ENCODE measurements at regions not wholly inside any gene's neighbourhood (a gene's known extent, or its start where the extent isn't known, plus 50 kb on each side); places are given as distances from the start of the nearest gene placed in this dataset.

DNA sequence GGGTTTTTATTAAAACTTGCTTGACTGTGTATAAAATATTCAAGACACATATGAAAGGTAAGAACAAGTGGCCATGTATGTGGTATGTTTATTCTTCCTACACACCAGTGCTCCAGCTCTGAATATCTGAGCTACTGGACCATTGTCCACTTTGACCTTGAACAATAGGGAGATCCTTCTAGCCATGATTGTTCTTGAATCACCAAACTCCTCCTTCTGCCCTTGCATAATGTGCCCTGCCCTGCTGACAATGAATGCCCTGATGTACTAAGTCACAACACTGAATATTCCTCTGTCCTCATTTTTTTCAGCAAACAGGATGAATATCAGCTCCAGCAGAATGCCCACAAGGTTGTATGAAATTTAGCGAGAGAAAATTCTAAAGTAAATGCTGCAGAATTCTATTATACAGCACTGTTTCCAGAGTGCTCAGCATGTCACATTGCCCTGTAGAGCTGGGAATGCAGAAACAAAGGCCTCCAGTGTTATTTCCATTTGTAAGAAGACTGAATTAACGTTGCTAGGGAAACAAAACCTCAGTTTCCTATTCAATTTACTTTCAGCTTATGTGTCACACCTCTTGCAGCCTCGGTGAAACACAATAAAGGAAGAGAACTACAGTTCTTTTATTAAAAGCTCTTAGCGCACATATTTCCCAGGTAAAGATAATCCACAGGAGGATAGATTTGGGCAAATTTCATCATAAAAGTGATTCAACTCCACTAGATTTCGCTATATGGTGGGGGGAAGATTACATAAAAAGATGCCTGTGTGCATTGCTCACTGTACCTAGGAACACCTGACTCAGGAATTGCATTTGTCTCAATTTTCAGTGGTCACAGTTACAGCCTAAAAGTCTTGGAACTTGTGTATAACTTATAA is 187.4 kb upstream of the ATP1B1 start:
- H3K36me3 Mint-ChIP-seq: no peaks in the 10 kb centered on the region
- no peak overlapping the region for H3K27ac Mint-ChIP-seq
- no peak overlapping the region for H3K4me3 Mint-ChIP-seq
- TF ChIP-seq, protein P1, sequence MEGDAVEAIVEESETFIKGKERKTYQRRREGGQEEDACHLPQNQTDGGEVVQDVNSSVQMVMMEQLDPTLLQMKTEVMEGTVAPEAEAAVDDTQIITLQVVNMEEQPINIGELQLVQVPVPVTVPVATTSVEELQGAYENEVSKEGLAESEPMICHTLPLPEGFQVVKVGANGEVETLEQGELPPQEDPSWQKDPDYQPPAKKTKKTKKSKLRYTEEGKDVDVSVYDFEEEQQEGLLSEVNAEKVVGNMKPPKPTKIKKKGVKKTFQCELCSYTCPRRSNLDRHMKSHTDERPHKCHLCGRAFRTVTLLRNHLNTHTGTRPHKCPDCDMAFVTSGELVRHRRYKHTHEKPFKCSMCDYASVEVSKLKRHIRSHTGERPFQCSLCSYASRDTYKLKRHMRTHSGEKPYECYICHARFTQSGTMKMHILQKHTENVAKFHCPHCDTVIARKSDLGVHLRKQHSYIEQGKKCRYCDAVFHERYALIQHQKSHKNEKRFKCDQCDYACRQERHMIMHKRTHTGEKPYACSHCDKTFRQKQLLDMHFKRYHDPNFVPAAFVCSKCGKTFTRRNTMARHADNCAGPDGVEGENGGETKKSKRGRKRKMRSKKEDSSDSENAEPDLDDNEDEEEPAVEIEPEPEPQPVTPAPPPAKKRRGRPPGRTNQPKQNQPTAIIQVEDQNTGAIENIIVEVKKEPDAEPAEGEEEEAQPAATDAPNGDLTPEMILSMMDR (conservative IDR thresholded peaks at IDR 0.05): no peak
- peaks cover 18% of the 10 kb centered on the region for H3K4me1 Mint-ChIP-seq (ENCODE audit: unreplicated experiment)
- no peaks in the 10 kb centered on the region for H3K9me3 Mint-ChIP-seq
- no peaks in the 10 kb centered on the region for H3K27me3 Mint-ChIP-seq
- no peak for DNase-seq (ENCODE audit: extremely low spot score, unreplicated experiment)

DNA sequence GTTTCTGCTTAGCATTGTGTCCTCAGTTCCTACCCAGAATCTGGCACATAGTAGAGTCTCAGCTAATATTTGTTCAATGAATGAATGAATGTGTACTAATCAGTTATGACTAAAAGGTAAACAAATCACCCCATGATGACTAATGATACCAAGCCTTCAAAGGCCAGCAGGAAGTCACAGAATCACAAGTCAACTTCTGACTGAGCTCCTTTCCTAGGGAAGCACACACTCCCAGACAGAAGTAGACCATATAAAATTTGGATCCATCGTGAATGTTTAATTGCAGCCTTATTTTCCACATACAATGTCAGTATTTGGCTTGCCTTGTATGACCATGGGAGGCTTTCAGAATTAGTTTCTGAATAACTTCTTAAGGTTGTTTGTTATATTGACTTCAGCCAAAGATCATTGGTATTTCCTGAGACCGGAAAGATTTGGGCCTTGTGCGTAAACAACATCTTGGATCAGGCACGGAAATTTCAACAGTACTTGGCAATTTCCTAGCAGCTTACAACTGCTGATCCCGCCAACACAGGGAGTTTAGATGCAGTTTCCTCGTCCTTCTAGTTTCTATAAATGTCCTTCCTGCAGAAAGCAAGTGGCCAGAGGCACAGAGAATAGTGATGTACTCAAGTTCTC is 185.9 kb upstream of the ATP1B1 start:
- Mint-ChIP-seq H3K4me1 (ENCODE audit: unreplicated experiment) (peaks cover 18% of the 10 kb centered on the region), H3K27me3 (no peaks in the 10 kb centered on the region), H3K36me3 (no peaks in the 10 kb centered on the region), H3K4me3 (no peak overlapping the region), H3K27ac (no peak overlapping the region), H3K9me3 (no peaks in the 10 kb centered on the region)
- no peak for DNase-seq (ENCODE audit: extremely low spot score, unreplicated experiment)
- TF ChIP-seq, protein P1 (conservative IDR thresholded peaks at IDR 0.05): no peak

DNA sequence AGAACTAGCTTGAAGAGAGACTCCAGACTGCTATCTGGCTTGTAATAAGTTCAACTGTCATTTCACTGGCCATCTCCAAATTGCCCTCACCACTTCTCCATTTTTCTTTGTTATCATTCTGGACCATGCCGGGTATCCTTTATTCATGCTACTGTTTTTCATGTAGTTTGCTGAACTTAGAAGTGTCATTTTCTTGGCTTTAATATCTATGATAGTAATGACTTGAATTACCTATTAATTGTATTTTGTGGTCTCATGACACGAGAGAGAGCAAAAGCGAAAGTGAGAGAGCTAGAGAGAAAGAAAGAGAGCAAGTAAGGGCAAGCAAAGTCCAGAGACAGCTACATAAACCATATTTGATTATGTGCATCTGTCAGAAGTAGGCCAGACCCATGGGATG is 184.9 kb upstream of the ATP1B1 start:
- Mint-ChIP-seq H3K9me3 (no peaks in the 10 kb centered on the region), H3K27me3 (no peaks in the 10 kb centered on the region), H3K36me3 (no peaks in the 10 kb centered on the region), H3K27ac (no peak overlapping the region), H3K4me1 (ENCODE audit: unreplicated experiment) (peaks cover 18% of the 10 kb centered on the region), H3K4me3 (no peak overlapping the region)
- DNase-seq (ENCODE audit: extremely low spot score, unreplicated experiment): no peak
- TF ChIP-seq, protein P1 (conservative IDR thresholded peaks at IDR 0.05): no peak

DNA sequence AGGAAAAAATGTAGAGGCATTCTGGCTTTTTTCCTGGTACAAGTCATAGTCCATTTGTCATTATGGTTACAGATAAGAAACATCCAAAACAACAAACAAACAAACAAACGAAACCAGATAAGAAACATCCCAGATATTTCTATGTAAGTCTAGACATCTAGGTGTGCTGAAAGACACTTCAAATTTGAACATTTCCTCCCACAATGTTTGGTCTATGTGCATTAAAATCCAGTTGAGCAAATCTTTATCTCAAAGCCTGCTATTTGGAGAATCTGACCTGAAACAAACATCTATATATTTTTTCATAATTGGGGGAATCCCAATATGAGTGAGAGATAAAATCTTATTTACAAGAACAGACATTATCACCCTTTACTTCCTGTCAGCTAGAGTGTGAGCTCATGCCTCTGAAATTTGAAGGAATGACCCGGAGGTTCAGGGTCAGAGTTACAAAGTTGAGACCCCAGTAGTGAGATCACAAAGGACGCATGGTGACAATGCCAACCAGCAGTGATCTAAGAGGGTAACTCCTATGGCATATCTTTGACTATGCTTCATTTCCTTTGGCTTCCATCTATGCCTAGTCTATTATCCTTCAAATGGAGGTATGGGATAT is 182.9 kb upstream of the ATP1B1 start:
- no peaks in the 10 kb centered on the region for H3K36me3 Mint-ChIP-seq
- no peak overlapping the region for H3K27ac Mint-ChIP-seq
- no peaks in the 10 kb centered on the region for H3K27me3 Mint-ChIP-seq
- H3K4me1 Mint-ChIP-seq (ENCODE audit: unreplicated experiment): peaks cover 6% of the 10 kb centered on the region
- no peak for DNase-seq (ENCODE audit: extremely low spot score, unreplicated experiment)
- H3K4me3 Mint-ChIP-seq: no peak overlapping the region
- TF ChIP-seq, protein P1 (conservative IDR thresholded peaks at IDR 0.05): no peak
- no peaks in the 10 kb centered on the region for H3K9me3 Mint-ChIP-seq

DNA sequence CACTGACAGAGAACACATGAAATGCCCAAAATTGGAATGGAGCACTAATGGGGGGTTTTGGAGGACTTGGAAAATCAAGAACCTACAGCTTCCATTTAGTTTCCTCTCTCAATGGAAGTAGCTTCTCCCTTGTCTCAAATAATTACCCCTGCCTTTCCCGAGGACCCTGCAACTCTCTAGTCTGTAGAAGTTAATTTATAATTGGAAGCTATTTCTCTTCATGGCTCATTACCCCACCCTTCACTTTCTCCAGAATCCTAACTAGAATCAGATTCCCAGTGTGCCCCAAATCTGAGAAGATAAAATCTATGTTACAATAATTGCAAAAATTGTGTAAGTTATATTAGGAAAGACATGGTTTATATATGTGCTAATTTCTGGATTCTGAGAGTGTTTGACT is 181.5 kb upstream of the ATP1B1 start:
- H3K36me3 Mint-ChIP-seq: no peaks in the 10 kb centered on the region
- no peaks in the 10 kb centered on the region for H3K4me1 Mint-ChIP-seq (ENCODE audit: unreplicated experiment)
- no peaks in the 10 kb centered on the region for H3K27me3 Mint-ChIP-seq
- H3K27ac Mint-ChIP-seq: no peak overlapping the region
- DNase-seq (ENCODE audit: extremely low spot score, unreplicated experiment): no peak
- no peaks in the 10 kb centered on the region for H3K9me3 Mint-ChIP-seq
- H3K4me3 Mint-ChIP-seq: no peak overlapping the region
- TF ChIP-seq, protein P1 (conservative IDR thresholded peaks at IDR 0.05): no peak
